Ovary (tissue), 7 donors: ENCODE measurements at regions not wholly inside any gene's neighbourhood (a gene's known extent, or its start where the extent isn't known, plus 50 kb on each side); places are given as distances from the start of the nearest gene placed in this dataset.

Experiments
- DNase-seq, 5 donors: peaks; one replicate each; pipeline ENCODE4 v3.0.0-alpha.2; 2019 to 2020
- H3K27ac ChIP-seq, 2 donors: fragments of 200-600 bp; one replicate each; pipeline versions ENCODE4 v1.5.1 to v1.8.0; 2019 to 2022
- H3K27me3 ChIP-seq: fragments of 200-600 bp; one replicate; pipeline ENCODE4 v1.8.0; 2022
- H3K36me3 ChIP-seq: fragments of 200-600 bp; sonication (generic); one replicate; pipeline ENCODE4 v1.5.1; 2019
- H3K4me1 ChIP-seq: one replicate; pipeline ENCODE4 v1.8.1; 2013; ENCODE audit warnings: mild to moderate bottlenecking, moderate library complexity; ENCODE audit not compliant: insufficient read depth
- H3K4me3 ChIP-seq: fragments of 200-600 bp; sonication (generic); one replicate; pipeline ENCODE4 v1.5.1; 2017
- H3K9me3 ChIP-seq, 2 donors: fragments of 200-600 bp in 1 of 2; sonication (generic) in 1 of 2; one replicate each; pipeline versions ENCODE4 v1.5.1 to v1.8.1; 2013 to 2019; ENCODE audit warnings: mild to moderate bottlenecking in 1 of 2, moderate library complexity in 1 of 2
- EP300 ChIP-seq: sonication (generic); formaldehyde crosslinking; IDR thresholded peaks from one replicate; pipeline ENCODE4 v1.6.1; 2017; ENCODE audit warnings: antibody characterized with exemption
- POLR2A ChIP-seq: fragments of 450-650 bp; IDR thresholded peaks from one replicate; pipeline ENCODE4 v1.6.1; 2017; ENCODE audit warnings: antibody characterized with exemption, mild to moderate bottlenecking, moderate library complexity
- WGBS, 3 donors: extraction: QIAGEN DNeasy Blood & Tissue Kit in 1 of 3; methylation state at CpG; one replicate each; pipeline versions ENCODE4 v1.1.5 to v1.1.7; 2013 to 2017; 5-methylcytosine and 5-hydroxymethylcytosine counted together
- intact Hi-C, 4 donors: fragments of 100-400 bp; cut with DNase I; formaldehyde crosslinking; loops; one replicate each; pipeline versions ENCODE4 v1.11.0 to v1.15.1; 2022 to 2023
- TF ChIP-seq, protein P1 (sequence below), 3 donors: fragments of 450-650 bp in 2 of 3; fragments of 200-600 bp in 1 of 3; IDR thresholded peaks; one replicate each; pipeline versions ENCODE4 v1.5.1 to v1.8.0; 2016 to 2022; ENCODE audit warnings: antibody characterized with exemption in 3 of 3, mild to moderate bottlenecking in 1 of 3
- donor health status: DM: no; HTN: no; CAD: no; lungs with moderate emphysema.
- donor health status: DM: no; HTN: no; CAD: no.
- donor health status: Bipolar disorder and iron deficiency.
- donor health status: DM: no; HTN: no; CAD: no.
- donor health status: DM: yes; HTN: yes; CAD: no.

DNA sequence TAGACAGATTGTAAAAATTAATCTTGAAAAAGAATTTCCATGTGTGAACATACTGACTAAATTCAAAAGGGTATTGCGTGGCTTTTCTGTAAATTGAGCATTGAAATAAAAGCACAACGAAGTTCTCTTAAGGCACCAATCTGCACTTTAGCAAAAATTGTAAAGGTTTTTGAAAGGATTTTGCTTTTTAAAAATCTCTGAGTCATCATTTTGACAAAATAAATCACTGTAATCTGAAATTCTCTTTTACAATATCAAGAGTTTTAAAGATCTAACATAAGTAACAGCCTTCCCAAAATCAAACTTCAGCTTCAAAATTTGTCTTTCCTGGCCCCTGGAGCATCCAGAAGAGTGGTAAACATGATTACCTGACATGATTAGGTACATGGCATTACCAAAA is 830.9 kb upstream of the AGA start:
- no peak for DNase-seq
- TF ChIP-seq POLR2A (no peak), EP300 (no peak)
- TF ChIP-seq, protein P1, sequence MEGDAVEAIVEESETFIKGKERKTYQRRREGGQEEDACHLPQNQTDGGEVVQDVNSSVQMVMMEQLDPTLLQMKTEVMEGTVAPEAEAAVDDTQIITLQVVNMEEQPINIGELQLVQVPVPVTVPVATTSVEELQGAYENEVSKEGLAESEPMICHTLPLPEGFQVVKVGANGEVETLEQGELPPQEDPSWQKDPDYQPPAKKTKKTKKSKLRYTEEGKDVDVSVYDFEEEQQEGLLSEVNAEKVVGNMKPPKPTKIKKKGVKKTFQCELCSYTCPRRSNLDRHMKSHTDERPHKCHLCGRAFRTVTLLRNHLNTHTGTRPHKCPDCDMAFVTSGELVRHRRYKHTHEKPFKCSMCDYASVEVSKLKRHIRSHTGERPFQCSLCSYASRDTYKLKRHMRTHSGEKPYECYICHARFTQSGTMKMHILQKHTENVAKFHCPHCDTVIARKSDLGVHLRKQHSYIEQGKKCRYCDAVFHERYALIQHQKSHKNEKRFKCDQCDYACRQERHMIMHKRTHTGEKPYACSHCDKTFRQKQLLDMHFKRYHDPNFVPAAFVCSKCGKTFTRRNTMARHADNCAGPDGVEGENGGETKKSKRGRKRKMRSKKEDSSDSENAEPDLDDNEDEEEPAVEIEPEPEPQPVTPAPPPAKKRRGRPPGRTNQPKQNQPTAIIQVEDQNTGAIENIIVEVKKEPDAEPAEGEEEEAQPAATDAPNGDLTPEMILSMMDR (IDR thresholded peaks at IDR 0.05): no peak
- H3K9me3 ChIP-seq: no peaks in the 10 kb centered on the region
- no peaks in the 10 kb centered on the region for H3K4me1 ChIP-seq
- H3K4me3 ChIP-seq: no peak overlapping the region
- WGBS, 3 donors: 86 to 91% (median 89%) methylated on average over 2 of the region's 2 CpGs
- H3K27me3 ChIP-seq: no peaks in the 10 kb centered on the region
- intact Hi-C loops: no loop called here
- no peaks in the 10 kb centered on the region for H3K36me3 ChIP-seq
- no peak overlapping the region for H3K27ac ChIP-seq

GRCh38 chr4:178275671-178276360 is 833.6 kb upstream of the AGA start:
- H3K27ac ChIP-seq: no peak overlapping the region
- H3K4me1 ChIP-seq: no peaks in the 10 kb centered on the region
- TF ChIP-seq EP300: no peak
- no peak for TF ChIP-seq POLR2A
- TF ChIP-seq, protein P1 (IDR thresholded peaks at IDR 0.05): no peak
- H3K4me3 ChIP-seq: no peak overlapping the region
- WGBS, 3 donors: 63 to 68% (median 67%) methylated on average over 5 of the region's 5 CpGs
- DNase-seq: no peak
- H3K36me3 ChIP-seq: no peaks in the 10 kb centered on the region
- no peaks in the 10 kb centered on the region for H3K9me3 ChIP-seq
- H3K27me3 ChIP-seq: no peaks in the 10 kb centered on the region
- intact Hi-C loops: no loop called here

- Histone ChIP-seq H3K4me1 (no peaks in the 10 kb centered on the region), H3K27me3 (no peaks in the 10 kb centered on the region), H3K4me3 (no peak overlapping the region), H3K36me3 (no peaks in the 10 kb centered on the region), H3K27ac (no peak overlapping the region), H3K9me3 (no peaks in the 10 kb centered on the region)
- intact Hi-C loops: no loop called here
- WGBS, 3 donors: 35 to 39% (median 38%) methylated on average over 4 of the region's 4 CpGs
- TF ChIP-seq POLR2A (no peak), EP300 (no peak)
- TF ChIP-seq, protein P1 (IDR thresholded peaks at IDR 0.05): no peak
- DNase-seq: no peak
Observed at GRCh38 chr4:178280362-178280761, 838.1 kb upstream of the AGA start.

GRCh38 chr4:178288462-178288861 is 846.2 kb upstream of the AGA start:
- Histone ChIP-seq H3K9me3 (no peaks in the 10 kb centered on the region), H3K27me3 (no peaks in the 10 kb centered on the region), H3K36me3 (no peaks in the 10 kb centered on the region), H3K27ac (no peak overlapping the region), H3K4me3 (no peak overlapping the region), H3K4me1 (no peaks in the 10 kb centered on the region)
- intact Hi-C loops: no loop called here
- TF ChIP-seq EP300: no peak
- no peak for TF ChIP-seq POLR2A
- DNase-seq: no peak

GRCh38 chr4:178293601-178294000 is 851.4 kb upstream of the AGA start:
- intact Hi-C loops: no loop called here
- 75 to 85% (median 83%) methylated on average over 6 of the region's 6 CpGs for WGBS, 3 donors
- no peak overlapping the region for H3K4me3 ChIP-seq

More at GRCh38 chr4:178293601-178294000, 851.4 kb upstream of the AGA start:
- no peaks in the 10 kb centered on the region for H3K9me3 ChIP-seq
- TF ChIP-seq, protein P1 (IDR thresholded peaks at IDR 0.05): no peak
- TF ChIP-seq POLR2A: no peak
- TF ChIP-seq EP300: no peak
- DNase-seq: no peak
- no peaks in the 10 kb centered on the region for H3K27me3 ChIP-seq
- H3K27ac ChIP-seq: no peak overlapping the region
- no peaks in the 10 kb centered on the region for H3K36me3 ChIP-seq
- no peaks in the 10 kb centered on the region for H3K4me1 ChIP-seq
